CD14-positive monocyte (primary cell): ENCODE measurements at regions not wholly inside any gene's neighbourhood (a gene's known extent, or its start where the extent isn't known, plus 50 kb on each side); places are given as distances from the start of the nearest gene placed in this dataset.

Experiments
- DNase-seq, 3 donors: peaks; one replicate each; pipeline ENCODE4 v3.0.0-alpha.2; 2011 to 2022
- H2AFZ ChIP-seq: 2 replicates; pipeline ENCODE4 v1.6.0; 2012; ENCODE audit warnings: mild to moderate bottlenecking, low read depth, low read length, inconsistent platforms; ENCODE audit not compliant: insufficient read depth, poor library complexity, severe bottlenecking
- H3K27ac ChIP-seq, 2 donors: 1 replicate in 1 of 2; 2 replicates in 1 of 2; pipeline ENCODE4 v1.5.1; 2012 to 2013; ENCODE audit warnings: low read length in 2 of 2, control low read depth in 1 of 2, inconsistent platforms in 1 of 2, low read depth in 1 of 2, mild to moderate bottlenecking in 1 of 2
- H3K27me3 ChIP-seq, 2 donors: one replicate each; pipeline versions ENCODE4 v1.6.0 to v1.6.1; 2011 to 2013; ENCODE audit warnings: low read length in 2 of 2; ENCODE audit not compliant: control insufficient read depth in 2 of 2, insufficient read depth in 2 of 2
- H3K36me3 ChIP-seq, 2 donors: replicated peaks in 1 of 2; 1 replicate in 1 of 2; 2 replicates in 1 of 2; pipeline versions ENCODE4 v1.5.1 to v1.6.1; 2012 to 2013; ENCODE audit warnings: low read length in 2 of 2, control low read depth in 1 of 2, inconsistent platforms in 1 of 2, mild to moderate bottlenecking in 1 of 2; ENCODE audit not compliant: insufficient read depth in 2 of 2, control insufficient read depth in 1 of 2
- H3K4me1 ChIP-seq, 2 donors: 1 replicate in 1 of 2; 2 replicates in 1 of 2; pipeline versions ENCODE4 v1.5.1 to v1.6.1; 2012 to 2013; ENCODE audit warnings: low read length in 2 of 2, control low read depth in 1 of 2, inconsistent platforms in 1 of 2, mild to moderate bottlenecking in 1 of 2, moderate library complexity in 1 of 2; ENCODE audit not compliant: insufficient read depth in 2 of 2, control insufficient read depth in 1 of 2
- H3K4me2 ChIP-seq: replicated peaks from 2 replicates; pipeline ENCODE3; 2012; ENCODE audit warnings: low read length, moderate library complexity, mild to moderate bottlenecking; ENCODE audit not compliant: poor library complexity, severe bottlenecking; ENCODE audit errors: extremely low read depth
- H3K4me3 ChIP-seq, 3 experiments: fragments of 200-600 bp in 1 of 3; sonication (generic) in 1 of 3; replicated peaks in 1 of 3; 1 replicate in 2 of 3; 2 replicates in 1 of 3; pipeline ENCODE4 v1.5.1; 2011 to 2013; ENCODE audit warnings: low read length in 3 of 3, mild to moderate bottlenecking in 3 of 3, control low read depth in 2 of 3, low read depth in 2 of 3, inconsistent platforms in 1 of 3, moderate library complexity in 1 of 3
- H3K79me2 ChIP-seq: 2 replicates; pipeline ENCODE4 v1.6.0; 2012; ENCODE audit warnings: mild to moderate bottlenecking, control low read depth, inconsistent platforms, low read length, moderate library complexity; ENCODE audit not compliant: insufficient read depth
- H3K9ac ChIP-seq: 2 replicates; pipeline ENCODE4 v1.6.0; 2017; ENCODE audit warnings: low read length, mild to moderate bottlenecking; ENCODE audit not compliant: insufficient read depth, poor library complexity, severe bottlenecking
- H3K9me3 ChIP-seq, 2 donors: replicated peaks in 1 of 2; 1 replicate in 1 of 2; 2 replicates in 1 of 2; pipeline versions ENCODE4 v1.5.1 to v1.6.1; 2012 to 2013; ENCODE audit warnings: low read length in 2 of 2, control low read depth in 1 of 2; ENCODE audit not compliant: control insufficient read depth in 1 of 2, insufficient read depth in 1 of 2
- H4K20me1 ChIP-seq: 2 replicates; pipeline ENCODE4 v1.6.0; 2012; ENCODE audit warnings: mild to moderate bottlenecking, low read length, control low read depth, moderate library complexity; ENCODE audit not compliant: insufficient read depth
- H3K27ac Mint-ChIP-seq, 7 donors: one replicate each; pipeline ENCODE4 v1.8.0; 2020; ENCODE audit warnings: mild to moderate bottlenecking in 7 of 7, mixed read lengths in 7 of 7, moderate library complexity in 6 of 7, inconsistent platforms in 2 of 7
- H3K27me3 Mint-ChIP-seq, 3 donors: one replicate each; pipeline ENCODE4 v1.8.0; 2021 to 2022; ENCODE audit warnings: low read depth in 3 of 3, mild to moderate bottlenecking in 3 of 3, mixed read lengths in 3 of 3, moderate library complexity in 3 of 3, inconsistent platforms in 1 of 3
- H3K36me3 Mint-ChIP-seq, 2 donors: one replicate each; pipeline ENCODE4 v1.8.0; 2020; ENCODE audit warnings: mixed read lengths in 2 of 2, inconsistent platforms in 1 of 2, mild to moderate bottlenecking in 1 of 2
- H3K4me1 Mint-ChIP-seq: one replicate; pipeline ENCODE4 v1.8.0; 2020; ENCODE audit warnings: mild to moderate bottlenecking, mixed read lengths
- H3K4me3 Mint-ChIP-seq, 2 donors: one replicate each; pipeline ENCODE4 v1.8.0; 2020; ENCODE audit warnings: mild to moderate bottlenecking in 2 of 2, mixed read lengths in 2 of 2, moderate library complexity in 1 of 2
- H3K9me3 Mint-ChIP-seq, 7 donors: one replicate each; pipeline ENCODE4 v1.8.0; 2020 to 2022; ENCODE audit warnings: mixed read lengths in 7 of 7, mild to moderate bottlenecking in 6 of 7, moderate library complexity in 6 of 7, inconsistent platforms in 2 of 7
- WGBS: methylation state at CpG from one replicate; pipeline ENCODE4 v1.1.5; 2013; ENCODE audit warnings: missing lambda C conversion rate; ENCODE audit not compliant: insufficient coverage; 5-methylcytosine and 5-hydroxymethylcytosine counted together
- intact Hi-C, 2 donors: fragments of 100-400 bp; cut with micrococcal nuclease; formaldehyde crosslinking; loops; one replicate each; pipeline versions ENCODE4 v1.15.0 to v1.15.1; 2023
- TF ChIP-seq, protein P1 (sequence below): fragments of 200-600 bp; IDR thresholded peaks from one replicate; pipeline ENCODE4 v1.8.0; 2022; ENCODE audit warnings: antibody characterized with exemption, mild to moderate bottlenecking

DNA sequence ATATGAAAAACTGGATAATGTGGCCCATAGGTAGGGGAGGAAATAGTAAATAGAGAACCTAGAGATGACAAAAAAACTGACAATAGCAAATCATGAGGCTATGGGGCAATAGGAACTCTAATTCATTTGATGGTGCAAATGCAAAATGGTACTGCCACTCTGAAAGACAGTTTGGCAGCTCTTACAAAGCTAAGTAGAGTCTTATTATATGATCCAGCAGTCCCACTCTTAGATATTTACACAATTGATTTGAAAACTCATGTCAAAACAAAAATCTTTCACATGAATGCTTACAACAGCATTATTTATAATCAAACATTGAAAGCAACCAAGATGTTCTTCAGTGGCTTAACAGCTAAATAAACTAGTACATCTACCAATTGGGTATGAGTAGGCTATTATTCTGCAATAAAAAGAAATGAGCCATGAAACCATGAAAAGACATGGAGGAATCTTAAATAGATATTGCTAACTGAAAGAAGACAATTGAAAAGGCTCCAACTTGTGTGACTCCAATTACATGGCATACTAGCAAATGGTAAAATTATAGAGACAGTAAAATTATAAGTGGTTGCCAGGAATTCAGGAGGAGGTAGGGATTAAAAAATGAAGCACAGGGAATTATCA, 321.8 kb upstream of the STAC start:
- H3K27ac ChIP-seq: no peak overlapping the region
- Mint-ChIP-seq H3K27ac (no peak overlapping the region), H3K4me1 (no peaks in the 10 kb centered on the region), H3K9me3 (peaks cover 4 to 11% (median 5%) of the 10 kb centered on the region in 7 donors), H3K4me3 (no peak overlapping the region), H3K36me3 (no peaks in the 10 kb centered on the region), H3K27me3 (peaks cover 0 to 2% (median 0%) of the 10 kb centered on the region in 3 donors)
- no peaks in the 10 kb centered on the region for H3K79me2 ChIP-seq
- no peak overlapping the region for H2AFZ ChIP-seq
- no peak for DNase-seq
- intact Hi-C loops: no loop called here
- H3K4me1 ChIP-seq: no peaks in the 10 kb centered on the region
- no peaks in the 10 kb centered on the region for H3K27me3 ChIP-seq
- no peaks in the 10 kb centered on the region for H3K36me3 ChIP-seq
- TF ChIP-seq, protein P1, sequence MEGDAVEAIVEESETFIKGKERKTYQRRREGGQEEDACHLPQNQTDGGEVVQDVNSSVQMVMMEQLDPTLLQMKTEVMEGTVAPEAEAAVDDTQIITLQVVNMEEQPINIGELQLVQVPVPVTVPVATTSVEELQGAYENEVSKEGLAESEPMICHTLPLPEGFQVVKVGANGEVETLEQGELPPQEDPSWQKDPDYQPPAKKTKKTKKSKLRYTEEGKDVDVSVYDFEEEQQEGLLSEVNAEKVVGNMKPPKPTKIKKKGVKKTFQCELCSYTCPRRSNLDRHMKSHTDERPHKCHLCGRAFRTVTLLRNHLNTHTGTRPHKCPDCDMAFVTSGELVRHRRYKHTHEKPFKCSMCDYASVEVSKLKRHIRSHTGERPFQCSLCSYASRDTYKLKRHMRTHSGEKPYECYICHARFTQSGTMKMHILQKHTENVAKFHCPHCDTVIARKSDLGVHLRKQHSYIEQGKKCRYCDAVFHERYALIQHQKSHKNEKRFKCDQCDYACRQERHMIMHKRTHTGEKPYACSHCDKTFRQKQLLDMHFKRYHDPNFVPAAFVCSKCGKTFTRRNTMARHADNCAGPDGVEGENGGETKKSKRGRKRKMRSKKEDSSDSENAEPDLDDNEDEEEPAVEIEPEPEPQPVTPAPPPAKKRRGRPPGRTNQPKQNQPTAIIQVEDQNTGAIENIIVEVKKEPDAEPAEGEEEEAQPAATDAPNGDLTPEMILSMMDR: no peak
- H3K9me3 ChIP-seq: peaks cover 4 to 6% of the 10 kb centered on the region in 2 donors
- H4K20me1 ChIP-seq: no peaks in the 10 kb centered on the region
- H3K4me2 ChIP-seq: no peak overlapping the region
- H3K9ac ChIP-seq: no peak overlapping the region
- no peak overlapping the region for H3K4me3 ChIP-seq

DNA sequence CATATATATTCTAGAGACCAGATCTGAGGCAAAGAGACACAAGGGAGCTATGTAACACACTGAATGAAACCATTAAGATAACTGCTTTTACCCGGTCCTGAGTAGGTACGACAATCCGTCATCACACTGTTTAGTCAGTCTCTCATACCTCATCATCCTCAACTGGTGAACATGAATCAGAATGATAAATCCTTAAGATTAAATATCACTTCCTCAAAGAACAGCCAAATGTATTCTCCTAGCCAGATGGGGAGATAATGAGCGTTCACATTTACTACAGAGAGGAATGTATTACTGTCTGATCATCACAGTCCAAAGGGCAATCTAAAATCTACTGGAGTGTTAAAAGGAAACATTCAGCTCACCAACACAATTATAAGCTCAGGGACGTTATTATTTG, 319.4 kb upstream of the STAC start:
- Mint-ChIP-seq H3K27me3 (peaks cover 0 to 2% (median 0%) of the 10 kb centered on the region in 3 donors), H3K36me3 (no peaks in the 10 kb centered on the region), H3K4me1 (no peaks in the 10 kb centered on the region), H3K9me3 (peaks cover 0 to 2% (median 1%) of the 10 kb centered on the region in 7 donors), H3K4me3 (no peak overlapping the region), H3K27ac (no peak overlapping the region)
- no peaks in the 10 kb centered on the region for H3K79me2 ChIP-seq
- WGBS: 100% methylated on average over 1 of the region's 5 CpGs
- no peaks in the 10 kb centered on the region for H3K27me3 ChIP-seq
- no peaks in the 10 kb centered on the region for H3K36me3 ChIP-seq
- H3K4me2 ChIP-seq: no peak overlapping the region
- H3K4me3 ChIP-seq: no peak overlapping the region
- DNase-seq: no peak
- H3K4me1 ChIP-seq: no peaks in the 10 kb centered on the region
- TF ChIP-seq, protein P1: no peak
- no peaks in the 10 kb centered on the region for H4K20me1 ChIP-seq
- H3K27ac ChIP-seq: no peak overlapping the region
- intact Hi-C loops: no loop called here
- no peak overlapping the region for H3K9ac ChIP-seq
- no peak overlapping the region for H2AFZ ChIP-seq
- no peaks in the 10 kb centered on the region for H3K9me3 ChIP-seq
